HUES48 (cell line): ENCODE measurements at regions not wholly inside any gene's neighbourhood (a gene's known extent, or its start where the extent isn't known, plus 50 kb on each side); places are given as distances from the start of the nearest gene placed in this dataset.
"Not testable (repeated sequence)": the region's sequence is repeated elsewhere in the genome, so short reads cannot be mapped to it uniquely, and the experiment has no call there.

Source experiments
- H3K27ac ChIP-seq: one replicate; pipeline ENCODE4 v1.7.0; 2013; ENCODE audit warnings: low read depth, low read length, inconsistent platforms
- H3K27me3 ChIP-seq: 2 replicates; pipeline ENCODE4 v1.6.1; 2013; ENCODE audit warnings: mild to moderate bottlenecking, low read length; ENCODE audit not compliant: control insufficient read depth, insufficient read depth
- H3K36me3 ChIP-seq: 2 replicates; pipeline ENCODE4 v1.6.1; 2013; ENCODE audit warnings: low read length; ENCODE audit not compliant: control insufficient read depth, insufficient read depth
- H3K4me1 ChIP-seq: 2 replicates; pipeline ENCODE4 v1.6.1; 2013; ENCODE audit warnings: mild to moderate bottlenecking, low read length; ENCODE audit not compliant: control insufficient read depth, insufficient read depth
- H3K4me3 ChIP-seq: 2 replicates; pipeline ENCODE4 v1.5.1; 2013; ENCODE audit warnings: mild to moderate bottlenecking, low read depth, low read length
- H3K9ac ChIP-seq: 2 replicates; pipeline ENCODE4 v1.6.1; 2013; ENCODE audit warnings: mild to moderate bottlenecking, low read depth, low read length, moderate library complexity
- H3K9me3 ChIP-seq: 2 replicates; pipeline ENCODE4 v1.6.1; 2013; ENCODE audit warnings: low read length; ENCODE audit not compliant: control insufficient read depth, insufficient read depth

GRCh38 chr12:91703491-91704283 lies 442.0 kb downstream of the BTG1 start:
- Histone ChIP-seq H3K4me3 (no peak overlapping the region), H3K27ac (no peak overlapping the region), H3K9me3 (no peaks in the 10 kb centered on the region), H3K9ac (no peak overlapping the region), H3K27me3 (no peaks in the 10 kb centered on the region), H3K4me1 (no peaks in the 10 kb centered on the region), H3K36me3 (no peaks in the 10 kb centered on the region)

- Histone ChIP-seq H3K4me1 (no peaks in the 10 kb centered on the region), H3K27ac (no peak overlapping the region), H3K4me3 (no peak overlapping the region), H3K9ac (no peak overlapping the region), H3K9me3 (no peaks in the 10 kb centered on the region), H3K36me3 (no peaks in the 10 kb centered on the region), H3K27me3 (no peaks in the 10 kb centered on the region)
Observed at GRCh38 chr12:91702843-91703425, 442.7 kb downstream of the BTG1 start.

DNA sequence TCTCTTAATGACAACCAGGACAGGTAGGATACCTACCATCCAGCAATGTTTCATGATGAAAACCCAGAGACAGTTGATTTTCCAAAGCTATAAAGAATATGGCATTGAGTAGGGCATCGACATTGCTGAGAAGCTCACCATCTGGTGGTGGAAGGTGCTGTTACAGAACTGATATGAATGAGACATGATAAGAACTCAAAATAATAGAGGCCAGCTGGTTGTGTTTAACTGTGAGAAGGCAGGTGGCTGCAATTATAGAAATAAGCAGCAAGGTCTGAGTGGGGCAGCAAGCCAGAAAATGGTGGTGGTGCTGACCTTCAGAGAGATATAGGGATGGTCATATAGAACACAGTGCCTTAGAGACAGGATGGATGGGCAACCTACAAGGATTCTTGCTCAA lies 449.7 kb downstream of the BTG1 start:
- Histone ChIP-seq H3K9me3 (no peaks in the 10 kb centered on the region), H3K9ac (no peak overlapping the region), H3K4me3 (no peak overlapping the region), H3K27ac (no peak overlapping the region), H3K36me3 (no peaks in the 10 kb centered on the region), H3K27me3 (no peaks in the 10 kb centered on the region), H3K4me1 (no peaks in the 10 kb centered on the region)

DNA sequence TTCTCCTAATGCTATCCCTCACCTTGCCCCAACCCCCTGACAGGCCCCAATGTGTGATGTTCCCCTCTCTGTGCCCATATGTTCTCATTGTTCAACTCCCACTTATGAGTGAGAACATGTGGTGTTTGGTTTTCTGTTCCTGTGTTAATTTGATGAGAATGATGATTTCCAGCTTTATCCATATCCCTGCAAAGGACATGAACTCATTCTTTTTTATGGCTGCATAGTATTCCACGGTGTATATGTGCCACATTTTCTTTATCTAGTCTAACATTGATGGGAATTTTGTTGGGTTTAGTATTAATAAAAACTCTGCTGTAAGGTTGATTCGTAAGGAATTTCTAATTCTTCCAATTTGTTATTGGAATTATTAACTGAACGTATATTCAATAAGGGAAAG lies 450.2 kb downstream of the BTG1 start:
- H3K4me1 ChIP-seq, H3K9me3 ChIP-seq, H3K27me3 ChIP-seq, H3K27ac ChIP-seq, H3K4me3 ChIP-seq, H3K9ac ChIP-seq, H3K36me3 ChIP-seq: not testable (repeated sequence)

- H3K9me3 ChIP-seq, result no peaks in the 10 kb centered on the region
- H3K27ac ChIP-seq, result no peak overlapping the region
- no peaks in the 10 kb centered on the region for H3K4me1 ChIP-seq
- H3K27me3 ChIP-seq, result no peaks in the 10 kb centered on the region
- H3K9ac ChIP-seq, result no peak overlapping the region
- no peaks in the 10 kb centered on the region for H3K36me3 ChIP-seq
- H3K4me3 ChIP-seq, result no peak overlapping the region
Observed at GRCh38 chr12:91690531-91690930, 455.1 kb downstream of the BTG1 start.

DNA sequence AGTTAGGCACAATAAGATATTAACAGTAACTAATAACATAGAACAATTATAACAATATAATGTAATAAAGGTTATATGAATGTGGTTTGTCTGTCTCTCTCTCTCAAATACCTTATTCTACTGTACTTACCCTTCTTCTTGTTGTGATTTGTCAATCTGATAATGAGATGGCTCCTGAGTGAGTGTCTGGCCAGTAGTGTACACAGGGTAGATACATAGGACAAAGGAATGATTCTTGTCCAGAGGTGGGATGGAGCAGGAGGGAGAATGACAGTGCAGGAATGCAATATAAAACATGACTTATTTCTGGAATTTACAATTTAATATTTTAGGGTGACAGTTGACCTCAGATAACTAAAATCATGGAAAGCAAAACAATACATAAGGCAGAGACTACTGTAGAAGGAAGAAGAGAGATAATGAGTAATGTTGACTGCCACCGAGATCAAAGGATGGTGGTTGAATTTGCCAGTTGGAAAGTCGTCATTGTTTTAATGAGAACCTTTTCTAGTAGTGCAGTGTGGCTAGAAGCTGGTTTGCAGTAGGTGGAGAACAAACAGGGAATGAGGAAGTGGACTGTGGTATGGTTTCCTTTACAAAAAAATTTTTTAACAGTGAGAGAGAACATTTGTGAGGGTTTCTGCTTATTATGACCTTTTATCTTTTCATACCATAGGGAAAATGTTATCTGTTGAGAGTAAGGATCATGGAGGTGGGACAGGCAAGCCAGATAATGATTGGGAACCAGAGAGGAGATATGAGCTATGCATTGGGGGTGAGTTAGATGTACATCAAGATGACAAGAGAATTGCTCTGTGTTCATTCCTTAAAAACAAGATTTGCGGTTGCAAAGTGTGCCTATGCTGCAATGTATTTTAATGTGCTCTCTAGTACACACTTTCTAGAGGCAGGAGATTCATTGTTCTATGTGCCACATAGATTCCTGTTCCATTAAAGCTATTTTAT lies 458.3 kb downstream of the BTG1 start:
- no peak overlapping the region for H3K4me3 ChIP-seq
- H3K27me3 ChIP-seq, result no peaks in the 10 kb centered on the region
- H3K27ac ChIP-seq, result no peak overlapping the region
- no peaks in the 10 kb centered on the region for H3K9me3 ChIP-seq
- no peak overlapping the region for H3K9ac ChIP-seq
- H3K36me3 ChIP-seq, result no peaks in the 10 kb centered on the region
- H3K4me1 ChIP-seq, result no peaks in the 10 kb centered on the region

- H3K27me3 ChIP-seq, result no peaks in the 10 kb centered on the region
- H3K9ac ChIP-seq, result no peak overlapping the region
- no peaks in the 10 kb centered on the region for H3K36me3 ChIP-seq
- H3K27ac ChIP-seq, result no peak overlapping the region
- H3K4me1 ChIP-seq, result no peaks in the 10 kb centered on the region
- no peaks in the 10 kb centered on the region for H3K9me3 ChIP-seq
- H3K4me3 ChIP-seq, result no peak overlapping the region
Observed at GRCh38 chr12:91685917-91686316, 459.7 kb downstream of the BTG1 start.

DNA sequence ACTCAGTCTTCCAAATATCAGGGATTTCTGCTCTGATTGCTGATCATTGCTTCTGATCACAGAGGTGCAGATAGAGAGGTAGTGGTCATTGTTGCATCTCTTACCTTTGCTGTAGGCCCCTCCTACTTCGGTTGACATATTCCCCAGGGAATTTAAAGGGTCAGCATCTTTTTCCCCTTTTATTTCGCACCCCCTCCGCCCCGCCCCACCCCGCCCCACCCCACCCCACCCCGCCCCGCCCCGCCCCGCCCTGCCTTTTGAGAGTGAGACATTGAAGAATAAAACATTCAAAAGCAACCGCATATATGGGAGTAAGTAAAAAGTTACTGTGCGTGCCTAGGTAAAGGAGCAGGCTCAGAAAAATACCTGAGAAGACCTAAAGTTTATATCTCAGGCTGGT lies 463.9 kb downstream of the BTG1 start:
- no peak overlapping the region for H3K9ac ChIP-seq
- no peaks in the 10 kb centered on the region for H3K9me3 ChIP-seq
- H3K4me3 ChIP-seq, result no peak overlapping the region
- H3K27me3 ChIP-seq, result no peaks in the 10 kb centered on the region
- H3K4me1 ChIP-seq, result no peaks in the 10 kb centered on the region
- no peaks in the 10 kb centered on the region for H3K36me3 ChIP-seq
- H3K27ac ChIP-seq, result no peak overlapping the region

DNA sequence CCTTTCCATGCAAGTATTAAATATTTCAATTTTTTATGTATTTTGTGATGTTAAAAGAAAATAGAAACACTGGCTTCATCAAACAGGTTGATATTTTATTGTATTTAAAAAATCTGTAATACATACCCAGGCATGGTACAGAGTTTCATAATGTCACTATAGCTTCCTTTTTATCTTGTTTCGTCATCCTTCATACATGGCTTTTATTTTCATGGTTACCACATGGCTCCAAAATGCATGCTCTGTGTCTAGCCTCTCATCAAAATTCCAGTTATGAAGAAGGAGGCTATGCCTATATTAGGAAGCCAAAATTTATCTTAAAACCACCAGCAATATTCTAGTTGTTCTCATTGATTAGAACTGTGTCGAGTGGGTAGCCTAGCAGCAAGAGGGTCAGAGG lies 464.8 kb downstream of the BTG1 start:
- H3K9ac ChIP-seq, result no peak overlapping the region

GRCh38 chr12:91677556-91677955 lies 468.1 kb downstream of the BTG1 start:
- Histone ChIP-seq H3K9me3 (no peaks in the 10 kb centered on the region), H3K27me3 (no peaks in the 10 kb centered on the region), H3K9ac (no peak overlapping the region), H3K4me1 (no peaks in the 10 kb centered on the region), H3K27ac (no peak overlapping the region), H3K36me3 (no peaks in the 10 kb centered on the region), H3K4me3 (no peak overlapping the region)

More for the DNA sequence above, 464.8 kb downstream of the BTG1 start:
- no peaks in the 10 kb centered on the region for H3K27me3 ChIP-seq
- no peak overlapping the region for H3K27ac ChIP-seq
- H3K4me1 ChIP-seq, result no peaks in the 10 kb centered on the region
- no peak overlapping the region for H3K4me3 ChIP-seq
- no peaks in the 10 kb centered on the region for H3K9me3 ChIP-seq
- no peaks in the 10 kb centered on the region for H3K36me3 ChIP-seq

DNA sequence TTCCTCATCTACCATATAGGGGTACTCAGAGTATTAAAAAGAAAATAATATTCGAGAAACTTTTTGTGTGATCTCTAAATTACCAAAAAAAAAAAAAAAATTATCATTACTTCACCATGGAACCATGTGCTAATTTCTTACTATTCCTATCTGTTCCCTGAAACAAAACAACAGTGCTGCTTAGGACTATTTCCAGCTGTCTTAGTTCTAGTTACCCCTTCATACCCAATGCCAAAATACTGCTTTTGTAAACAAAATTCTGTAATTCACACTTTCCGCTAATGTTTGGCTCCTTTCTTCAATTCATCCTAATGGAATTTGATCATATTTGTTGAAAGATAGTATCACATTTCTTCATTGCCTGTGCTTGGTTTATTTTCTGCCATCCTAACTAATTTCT lies 470.2 kb downstream of the BTG1 start:
- Histone ChIP-seq H3K27ac (no peak overlapping the region), H3K36me3 (no peaks in the 10 kb centered on the region), H3K9me3 (no peaks in the 10 kb centered on the region), H3K9ac (no peak overlapping the region), H3K4me1 (no peaks in the 10 kb centered on the region), H3K27me3 (no peaks in the 10 kb centered on the region), H3K4me3 (no peak overlapping the region)
